HEK293 (cell line): ENCODE measurements at regions not wholly inside any gene's neighbourhood (a gene's known extent, or its start where the extent isn't known, plus 50 kb on each side); places are given as distances from the start of the nearest gene placed in this dataset.

Source experiments
- CTCF ChIA-PET: fragments of 350-600 bp; formaldehyde crosslinking; extraction: SDS; loops from one replicate; lab custom pipeline; 2021; ENCODE audit warnings: antibody characterized with exemption; lab: Yijun Ruan, JAX
- POLR2A ChIA-PET: fragments of 300-600 bp; formaldehyde crosslinking; extraction: SDS; loops from one replicate; lab custom pipeline; 2020; ENCODE audit warnings: antibody characterized with exemption, inconsistent platforms; lab: Yijun Ruan, JAX
- H3K27ac ChIP-seq: fragments of 200-500 bp; sonication (Bioruptor generic); 2 replicates; pipeline ENCODE4 v1.5.1; 2014; ENCODE audit warnings: low read depth, low read length, control low read depth, inconsistent platforms; ENCODE audit errors: extremely low read depth
- H3K36me3 ChIP-seq, 2 experiments: fragments of 200-500 bp in 1 of 2; sonication (Bioruptor generic) in 1 of 2; 1 replicate in 1 of 2; 2 replicates in 1 of 2; pipeline ENCODE4 v1.5.1; 2014 to 2017; ENCODE audit warnings: inconsistent platforms in 2 of 2, low read length in 2 of 2; ENCODE audit not compliant: control insufficient read depth in 2 of 2, insufficient read depth in 1 of 2
- H3K4me1 ChIP-seq: fragments of 200-500 bp; sonication (Bioruptor generic); 2 replicates; pipeline ENCODE4 v1.5.1; 2014; ENCODE audit warnings: mild to moderate bottlenecking, low read length, inconsistent platforms; ENCODE audit not compliant: control insufficient read depth, insufficient read depth
- H3K4me3 ChIP-seq: 2 replicates; pipeline ENCODE4 v1.5.1; 2011; ENCODE audit warnings: low read depth, mild to moderate bottlenecking, control low read depth, low read length, moderate library complexity
- H3K9me3 ChIP-seq: fragments of 200-500 bp; sonication (Bioruptor generic); 2 replicates; pipeline ENCODE4 v1.5.1; 2014; ENCODE audit warnings: low read depth, low read length, inconsistent platforms; ENCODE audit not compliant: control insufficient read depth, insufficient read depth
- IKZF3 ChIP-seq: fragments of 450-650 bp; IDR thresholded peaks from 2 replicates; pipeline ENCODE4 v1.5.0; 2018; ENCODE audit warnings: missing biosample characterization, mild to moderate bottlenecking, missing genetic modification characterization, moderate library complexity
- ZFP3 ChIP-seq: fragments of 450-650 bp; formaldehyde crosslinking; IDR thresholded peaks from 2 replicates; pipeline ENCODE4 v1.5.1; 2016; ENCODE audit warnings: low read depth, missing biosample characterization, missing genetic modification characterization
- ZFP41 ChIP-seq: fragments of 450-650 bp; formaldehyde crosslinking; IDR thresholded peaks from 2 replicates; pipeline ENCODE4 v1.5.1; 2016; ENCODE audit warnings: missing biosample characterization, missing genetic modification characterization, borderline replicate concordance
- ZNF16 ChIP-seq: fragments of 450-650 bp; formaldehyde crosslinking; IDR thresholded peaks from 2 replicates; pipeline ENCODE4 v1.5.1; 2016; ENCODE audit warnings: low read depth, missing biosample characterization, missing genetic modification characterization
- ZNF24 ChIP-seq: fragments of 450-650 bp; formaldehyde crosslinking; IDR thresholded peaks from 2 replicates; pipeline ENCODE4 v1.5.1; 2016; ENCODE audit warnings: missing biosample characterization, missing genetic modification characterization
- ZNF248 ChIP-seq: fragments of 450-650 bp; formaldehyde crosslinking; IDR thresholded peaks from 2 replicates; pipeline ENCODE4 v1.5.1; 2017; ENCODE audit warnings: missing biosample characterization, missing genetic modification characterization
- ZNF274 ChIP-seq, 2 experiments: fragments of 200-500 bp in 1 of 2; fragments of 450-650 bp in 1 of 2; sonication (Bioruptor generic) in 1 of 2; formaldehyde crosslinking in 1 of 2; IDR thresholded peaks; 2 replicates each; pipeline versions ENCODE4 v1.5.1 to v1.6.1; 2014 to 2016; ENCODE audit warnings: borderline replicate concordance in 1 of 2, inconsistent platforms in 1 of 2, low read length in 1 of 2, missing biosample characterization in 1 of 2, missing genetic modification characterization in 1 of 2
- ZNF280C ChIP-seq: fragments of 450-650 bp; formaldehyde crosslinking; IDR thresholded peaks from 2 replicates; pipeline ENCODE4 v1.5.1; 2016; ENCODE audit warnings: missing biosample characterization, missing genetic modification characterization
- ZNF488 ChIP-seq: fragments of 450-650 bp; formaldehyde crosslinking; IDR thresholded peaks from 2 replicates; pipeline ENCODE4 v1.5.1; 2016; ENCODE audit warnings: missing biosample characterization, missing genetic modification characterization
- ZNF521 ChIP-seq: fragments of 450-650 bp; formaldehyde crosslinking; IDR thresholded peaks from 2 replicates; pipeline ENCODE4 v1.5.1; 2017; ENCODE audit warnings: missing biosample characterization, mild to moderate bottlenecking, missing genetic modification characterization
- ZNF561 ChIP-seq: fragments of 450-650 bp; IDR thresholded peaks from 2 replicates; pipeline ENCODE4 v1.5.1; 2018; ENCODE audit warnings: missing biosample characterization, missing genetic modification characterization, borderline replicate concordance
- ZNF600 ChIP-seq: fragments of 450-650 bp; formaldehyde crosslinking; IDR thresholded peaks from 2 replicates; pipeline ENCODE4 v1.5.1; 2016; ENCODE audit warnings: missing biosample characterization, missing genetic modification characterization
- ZNF621 ChIP-seq: fragments of 450-650 bp; formaldehyde crosslinking; IDR thresholded peaks from 2 replicates; pipeline ENCODE4 v1.5.1; 2017; ENCODE audit warnings: missing biosample characterization, missing genetic modification characterization
- ZNF776 ChIP-seq: fragments of 450-650 bp; formaldehyde crosslinking; IDR thresholded peaks from 2 replicates; pipeline ENCODE4 v1.5.0; 2017; ENCODE audit warnings: missing biosample characterization, missing genetic modification characterization, borderline replicate concordance
- ZNF843 ChIP-seq: fragments of 450-650 bp; formaldehyde crosslinking; IDR thresholded peaks from 2 replicates; pipeline ENCODE4 v1.5.1; 2016; ENCODE audit warnings: missing biosample characterization, missing genetic modification characterization
- ZSCAN23 ChIP-seq: fragments of 450-650 bp; formaldehyde crosslinking; IDR thresholded peaks from 2 replicates; pipeline ENCODE4 v1.5.1; 2016; ENCODE audit warnings: missing biosample characterization, missing genetic modification characterization
- ZSCAN5A ChIP-seq: fragments of 450-650 bp; formaldehyde crosslinking; IDR thresholded peaks from 2 replicates; pipeline ENCODE4 v1.5.1; 2016; ENCODE audit warnings: missing biosample characterization, missing genetic modification characterization
- TF ChIP-seq, protein P1 (sequence below): IDR thresholded peaks from 2 replicates; pipeline ENCODE4 v1.6.1; 2011; ENCODE audit warnings: mild to moderate bottlenecking, low read depth, low read length, borderline replicate concordance
- TF ChIP-seq, protein P2 (sequence below): fragments of 450-650 bp; formaldehyde crosslinking; IDR thresholded peaks from 2 replicates; pipeline ENCODE4 v1.5.1; 2016; ENCODE audit warnings: missing biosample characterization, missing genetic modification characterization
- TF ChIP-seq, protein P3 (sequence below): fragments of 450-650 bp; formaldehyde crosslinking; IDR thresholded peaks from 2 replicates; pipeline ENCODE4 v1.5.1; 2016; ENCODE audit warnings: missing biosample characterization, missing genetic modification characterization

- Histone ChIP-seq H3K27ac (no peak overlapping the region), H3K9me3 (no peaks in the 10 kb centered on the region)
- no peak for TF ChIP-seq ZSCAN5A
- TF ChIP-seq, all 188 proteins: peak for 0
- no peaks in the 10 kb centered on the region for H3K4me1 ChIP-seq
- H3K36me3 ChIP-seq: no peaks in the 10 kb centered on the region
- H3K4me3 ChIP-seq: no peak overlapping the region
- ChIA-PET CTCF (no interaction called here), POLR2A (no interaction called here)
These were observed 718.5 kb upstream of the ARPP21 start for GRCh38 chr3:34920806-34921205.

DNA sequence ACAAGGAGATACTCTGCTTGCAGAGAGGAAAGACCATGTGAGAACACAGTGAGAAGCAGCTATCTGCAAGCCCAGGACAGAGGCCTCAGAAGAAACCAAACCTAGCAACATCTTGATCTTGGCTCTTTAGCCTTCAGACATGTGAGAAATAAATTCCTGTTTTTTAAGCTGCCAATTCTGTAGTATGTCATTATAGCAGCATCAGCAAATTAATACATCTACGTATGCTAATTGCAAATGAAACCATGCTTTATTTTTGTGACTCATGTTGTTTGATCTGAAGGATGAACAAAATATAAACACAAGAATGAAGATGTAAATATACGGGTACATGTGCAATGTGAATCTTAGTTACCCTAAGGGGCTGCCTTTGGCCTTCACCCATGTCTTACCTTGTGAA, 714.4 kb upstream of the ARPP21 start:
- no peaks in the 10 kb centered on the region for H3K4me1 ChIP-seq
- no peak overlapping the region for H3K4me3 ChIP-seq
- ChIA-PET CTCF (no interaction called here), POLR2A (no interaction called here)
- H3K36me3 ChIP-seq: no peaks in the 10 kb centered on the region
- TF ChIP-seq ZNF521 (tag by site-specific recombination) (no peak), ZNF280C (tag by site-specific recombination) (no peak), ZNF248 (tag by site-specific recombination) (no peak), ZNF621 (tag by site-specific recombination) (no peak), ZNF843 (no peak), ZNF274 (IDR thresholded peaks at IDR 0.05; ENCODE audit: low read length) (no peak), ZNF274 (tag by site-specific recombination; IDR thresholded peaks at IDR 0.05; ENCODE audit: borderline replicate concordance) (no peak), ZSCAN23 (tag by site-specific recombination) (no peak), ZFP41 (no peak), ZNF561 (no peak), ZNF488 (no peak), ZNF24 (tag by site-specific recombination) (no peak), ZNF600 (tag by site-specific recombination) (no peak), ZNF16 (tag by site-specific recombination) (no peak), ZFP3 (tag by site-specific recombination) (no peak), IKZF3 (no peak), ZNF776 (tag by site-specific recombination) (no peak)
- TF ChIP-seq, protein P1, sequence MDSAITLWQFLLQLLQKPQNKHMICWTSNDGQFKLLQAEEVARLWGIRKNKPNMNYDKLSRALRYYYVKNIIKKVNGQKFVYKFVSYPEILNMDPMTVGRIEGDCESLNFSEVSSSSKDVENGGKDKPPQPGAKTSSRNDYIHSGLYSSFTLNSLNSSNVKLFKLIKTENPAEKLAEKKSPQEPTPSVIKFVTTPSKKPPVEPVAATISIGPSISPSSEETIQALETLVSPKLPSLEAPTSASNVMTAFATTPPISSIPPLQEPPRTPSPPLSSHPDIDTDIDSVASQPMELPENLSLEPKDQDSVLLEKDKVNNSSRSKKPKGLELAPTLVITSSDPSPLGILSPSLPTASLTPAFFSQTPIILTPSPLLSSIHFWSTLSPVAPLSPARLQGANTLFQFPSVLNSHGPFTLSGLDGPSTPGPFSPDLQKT: no peak
- TF ChIP-seq, protein P2, sequence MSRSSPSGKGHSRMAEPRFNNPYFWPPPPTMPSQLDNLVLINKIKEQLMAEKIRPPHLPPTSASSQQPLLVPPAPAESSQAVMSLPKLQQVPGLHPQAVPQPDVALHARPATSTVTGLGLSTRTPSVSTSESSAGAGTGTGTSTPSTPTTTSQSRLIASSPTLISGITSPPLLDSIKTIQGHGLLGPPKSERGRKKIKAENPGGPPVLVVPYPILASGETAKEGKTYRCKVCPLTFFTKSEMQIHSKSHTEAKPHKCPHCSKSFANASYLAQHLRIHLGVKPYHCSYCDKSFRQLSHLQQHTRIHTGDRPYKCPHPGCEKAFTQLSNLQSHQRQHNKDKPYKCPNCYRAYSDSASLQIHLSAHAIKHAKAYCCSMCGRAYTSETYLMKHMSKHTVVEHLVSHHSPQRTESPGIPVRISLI (tag by site-specific recombination): no peak
- TF ChIP-seq, protein P3, sequence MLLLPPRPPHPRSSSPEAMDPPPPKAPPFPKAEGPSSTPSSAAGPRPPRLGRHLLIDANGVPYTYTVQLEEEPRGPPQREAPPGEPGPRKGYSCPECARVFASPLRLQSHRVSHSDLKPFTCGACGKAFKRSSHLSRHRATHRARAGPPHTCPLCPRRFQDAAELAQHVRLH (tag by site-specific recombination): no peak
- no peaks in the 10 kb centered on the region for H3K9me3 ChIP-seq
- no peak overlapping the region for H3K27ac ChIP-seq
